GM23248 (cell line): ENCODE measurements at regions not wholly inside any gene's neighbourhood (a gene's known extent, or its start where the extent isn't known, plus 50 kb on each side); places are given as distances from the start of the nearest gene placed in this dataset.

Experiments
- EZH2 ChIP-seq: fragments of 200-600 bp; sonication (generic); IDR thresholded peaks from 2 replicates; pipeline ENCODE4 v1.6.1; 2018; ENCODE audit warnings: antibody characterized with exemption, mild to moderate bottlenecking; ENCODE audit not compliant: insufficient read depth, poor library complexity, severe bottlenecking
- EZH2phosphoT487 ChIP-seq: fragments of 200-600 bp; sonication (generic); IDR thresholded peaks from 2 replicates; pipeline ENCODE4 v1.6.1; 2018; ENCODE audit warnings: antibody characterized with exemption, moderate library complexity, mild to moderate bottlenecking, low read depth; ENCODE audit not compliant: insufficient read depth

- TF ChIP-seq EZH2 (no peak), EZH2phosphoT487 (no peak)
These were observed 139.5 kb downstream of the MAGEC1 start for GRCh38 chrX:142043196-142043595.
